ENCODE measurements at regions not wholly inside any gene's neighbourhood (a gene's known extent, or its start where the extent isn't known, plus 50 kb on each side); places are given as distances from the start of the nearest gene placed in this dataset.

DNA sequence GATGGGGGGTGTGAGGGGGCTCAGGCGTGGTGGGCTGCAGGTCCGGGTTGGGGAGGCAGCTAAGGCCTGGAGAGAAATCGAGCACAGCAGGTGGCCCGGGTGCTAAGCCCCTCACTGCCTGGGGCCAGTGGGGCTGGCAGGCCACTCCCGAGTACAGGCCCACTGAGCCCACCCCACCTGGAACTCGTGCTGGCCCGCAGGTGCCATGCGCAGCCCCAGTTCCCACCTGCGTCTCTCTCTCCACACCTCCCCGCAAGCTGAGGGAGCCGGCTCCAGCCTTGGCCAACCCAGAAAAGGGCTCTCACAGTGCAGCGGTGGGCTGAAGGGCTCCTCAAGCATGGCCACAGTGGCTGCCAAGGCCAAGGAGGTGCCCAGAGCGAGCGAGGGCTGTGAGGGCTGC is 1047.1 kb upstream of the ADGRL4 start:
- TF ChIP-seq, protein P1, sequence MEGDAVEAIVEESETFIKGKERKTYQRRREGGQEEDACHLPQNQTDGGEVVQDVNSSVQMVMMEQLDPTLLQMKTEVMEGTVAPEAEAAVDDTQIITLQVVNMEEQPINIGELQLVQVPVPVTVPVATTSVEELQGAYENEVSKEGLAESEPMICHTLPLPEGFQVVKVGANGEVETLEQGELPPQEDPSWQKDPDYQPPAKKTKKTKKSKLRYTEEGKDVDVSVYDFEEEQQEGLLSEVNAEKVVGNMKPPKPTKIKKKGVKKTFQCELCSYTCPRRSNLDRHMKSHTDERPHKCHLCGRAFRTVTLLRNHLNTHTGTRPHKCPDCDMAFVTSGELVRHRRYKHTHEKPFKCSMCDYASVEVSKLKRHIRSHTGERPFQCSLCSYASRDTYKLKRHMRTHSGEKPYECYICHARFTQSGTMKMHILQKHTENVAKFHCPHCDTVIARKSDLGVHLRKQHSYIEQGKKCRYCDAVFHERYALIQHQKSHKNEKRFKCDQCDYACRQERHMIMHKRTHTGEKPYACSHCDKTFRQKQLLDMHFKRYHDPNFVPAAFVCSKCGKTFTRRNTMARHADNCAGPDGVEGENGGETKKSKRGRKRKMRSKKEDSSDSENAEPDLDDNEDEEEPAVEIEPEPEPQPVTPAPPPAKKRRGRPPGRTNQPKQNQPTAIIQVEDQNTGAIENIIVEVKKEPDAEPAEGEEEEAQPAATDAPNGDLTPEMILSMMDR (IDR thresholded peaks at IDR 0.05), result no peak
- TF ChIP-seq POLR2A (IDR thresholded peaks at IDR 0.05), result no peak
